Testis (tissue), 2 donors: ENCODE measurements at regions not wholly inside any gene's neighbourhood (a gene's known extent, or its start where the extent isn't known, plus 50 kb on each side); places are given as distances from the start of the nearest gene placed in this dataset.

Experiments
- CTCF ChIP-seq, 3 experiments: fragments of 450-650 bp in 2 of 3; fragments of 200-600 bp in 1 of 3; sonication (generic) in 1 of 3; IDR thresholded peaks; one replicate each; pipeline ENCODE4 v1.5.1; 2016 to 2019; ENCODE audit warnings: antibody characterized with exemption in 3 of 3, mild to moderate bottlenecking in 2 of 3, moderate library complexity in 1 of 3
- POLR2A ChIP-seq: fragments of 450-650 bp; IDR thresholded peaks from one replicate; pipeline ENCODE4 v1.6.1; 2017; ENCODE audit warnings: antibody characterized with exemption, mild to moderate bottlenecking, moderate library complexity

GRCh38 chr2:184413221-184413620, 185.1 kb upstream of the ZNF804A start:
- TF ChIP-seq CTCF (IDR thresholded peaks at IDR 0.05): no peak
- no peak for TF ChIP-seq POLR2A
